ENCODE measurements at regions not wholly inside any gene's neighbourhood (a gene's known extent, or its start where the extent isn't known, plus 50 kb on each side); places are given as distances from the start of the nearest gene placed in this dataset.

GRCh38 chr3:153003441-153003840 is 158.6 kb upstream of the RAP2B start:
- TF ChIP-seq POLR2A (IDR thresholded peaks at IDR 0.05) (no peak), EP300 (IDR thresholded peaks at IDR 0.05) (no peak)
